ENCODE measurements at regions not wholly inside any gene's neighbourhood (a gene's known extent, or its start where the extent isn't known, plus 50 kb on each side); places are given as distances from the start of the nearest gene placed in this dataset.

- no peak overlapping the region for H2BK5ac ChIP-seq (ENCODE audit: low read depth, low read length)
- no peaks in the 10 kb centered on the region for H4K20me1 ChIP-seq (replicated peaks in 1 of 2; ENCODE audit: control insufficient read depth in 1 of 2, insufficient read depth in 2 of 2, low read length in 2 of 2)
- no peak overlapping the region for H3K14ac ChIP-seq (ENCODE audit: insufficient read length)
- H3K36me3 ChIP-seq (ENCODE audit: control insufficient read depth in 2 of 4, insufficient read depth in 4 of 4, low read length in 3 of 4), result no peaks in the 10 kb centered on the region
- no peaks in the 10 kb centered on the region for H3K79me2 ChIP-seq (ENCODE audit: control insufficient read depth in 1 of 2, insufficient read depth in 2 of 2, low read length in 2 of 2)
- H3K4me1 ChIP-seq (replicated peaks in 1 of 4; ENCODE audit: control insufficient read depth in 3 of 4, insufficient read depth in 4 of 4, low read length in 3 of 4), result no peaks in the 10 kb centered on the region
- H3K27ac ChIP-seq (ENCODE audit: low read depth, low read length), result no peak overlapping the region
- H3K23me2 ChIP-seq (ENCODE audit: low read depth, low read length), result no peaks in the 10 kb centered on the region
- FAIRE-seq (no peak), DNase-seq (ENCODE audit: low read depth in 1 of 2, low spot score in 2 of 2) (no peak)
- H2BK12ac ChIP-seq (ENCODE audit: low read depth, low read length), result no peak overlapping the region
- TF ChIP-seq POLR2AphosphoS5 (IDR thresholded peaks at IDR 0.05; ENCODE audit: low read depth, low read length), result no peak
- no peak for TF ChIP-seq USF2 (IDR thresholded peaks at IDR 0.05; ENCODE audit: low read length)
- TF ChIP-seq BACH1 (IDR thresholded peaks at IDR 0.05; ENCODE audit: low read length), result no peak
- TF ChIP-seq BRCA1 (IDR thresholded peaks at IDR 0.05; ENCODE audit: low read depth, low read length), result no peak
- TF ChIP-seq PHF8 (conservative IDR thresholded peaks at IDR 0.05; ENCODE audit: low read depth, low read length), result no peak
- no peak for TF ChIP-seq SP4 (IDR thresholded peaks at IDR 0.05; ENCODE audit: low read length)
- no peak for TF ChIP-seq CHD1 (IDR thresholded peaks at IDR 0.05; ENCODE audit: low read depth, low read length)
- TF ChIP-seq EP300 (IDR thresholded peaks at IDR 0.05; ENCODE audit: borderline replicate concordance in 1 of 2, low read depth in 2 of 2, low read length in 2 of 2), result no peak
- no peak overlapping the region for H3K4me3 ChIP-seq (ENCODE audit: extremely low read depth in 1 of 4, insufficient read depth in 2 of 4, low read depth in 3 of 4, low read length in 4 of 4)
- H3K23ac ChIP-seq (ENCODE audit: insufficient read length), result no peak overlapping the region
- H2BK20ac ChIP-seq (ENCODE audit: low read length), result no peak overlapping the region
- no peak overlapping the region for H4K8ac ChIP-seq (ENCODE audit: extremely low read depth, insufficient read depth, low read length)
- H4K5ac ChIP-seq (ENCODE audit: insufficient read length, low read depth, low read length), result no peak overlapping the region
- no peaks in the 10 kb centered on the region for H3K79me1 ChIP-seq (ENCODE audit: low read depth, low read length)
- no peak overlapping the region for H2BK15ac ChIP-seq (ENCODE audit: low read length)
- H3K56ac ChIP-seq (replicated peaks; ENCODE audit: insufficient read length, low read depth, low read length), result no peak overlapping the region
- no peak overlapping the region for H3K18ac ChIP-seq (ENCODE audit: extremely low read depth, low read length)
- no peak overlapping the region for H3K9ac ChIP-seq (replicated peaks in 1 of 4; ENCODE audit: extremely low read depth in 1 of 4, low read depth in 3 of 4, low read length in 3 of 4)
- H3K9me3 ChIP-seq (ENCODE audit: insufficient read depth in 2 of 2, low read depth in 1 of 2, low read length in 1 of 2), result 0 out of 4 replicates have a peak, but pooled peaks cover 0 to 3% of the 10 kb centered on the region in 2 experiments
- H2BK120ac ChIP-seq (replicated peaks; ENCODE audit: low read depth, low read length), result no peak overlapping the region
- ChIA-PET CTCF (ENCODE audit: partially characterized antibody) (interaction anchor here (1.0 kb wide), 1 partner anchor 772 kb away, joined by 3 read pairs; no protein-coding TSS in a partner anchor), POLR2A (ENCODE audit: partially characterized antibody) (no interaction called here)
- H2AK5ac ChIP-seq (ENCODE audit: low read depth, low read length), result no peak overlapping the region
- H2AFZ ChIP-seq (ENCODE audit: low read length), result no peak overlapping the region
- no peak overlapping the region for H3K4me2 ChIP-seq (ENCODE audit: insufficient read depth in 1 of 2, low read depth in 2 of 2, low read length in 2 of 2)
- no peak overlapping the region for H3K4ac ChIP-seq (replicated peaks; ENCODE audit: insufficient read length, low read depth, low read length)
- no peaks in the 10 kb centered on the region for H3K27me3 ChIP-seq (replicated peaks in 1 of 4; ENCODE audit: control insufficient read depth in 3 of 4, extremely low read depth in 1 of 4, insufficient read depth in 3 of 4, low read length in 3 of 4)
- no peak overlapping the region for H4K91ac ChIP-seq (replicated peaks; ENCODE audit: insufficient read length, low read length)
- WGBS, 2 experiments (ENCODE audit: extremely low coverage in 1 of 2, insufficient coverage in 1 of 2, insufficient read length in 1 of 2, insufficient replicate concordance in 2 of 2, low coverage in 1 of 2, low lambda C conversion rate in 2 of 2, missing lambda C conversion rate in 1 of 2), result 100% methylated on average over 1 of the region's 1 CpG; no CpG with 5 or more reads in 1 of the 2 experiments
Observed at GRCh38 chr9:26191711-26192110, 513.5 kb upstream of the TUSC1 start.
